ENCODE measurements at regions not wholly inside any gene's neighbourhood (a gene's known extent, or its start where the extent isn't known, plus 50 kb on each side); places are given as distances from the start of the nearest gene placed in this dataset.
"Not testable (repeated sequence)": the region's sequence is repeated elsewhere in the genome, so short reads cannot be mapped to it uniquely, and the experiment has no call there.

- DNase-seq (ENCODE audit: low spot score in 2 of 2) (no peak), ATAC-seq (no peak)
- Mint-ChIP-seq H3K27ac (no peak overlapping the region), H3K36me3 (no peaks in the 10 kb centered on the region), H3K9me3 (peaks cover 10 to 11% of the 10 kb centered on the region in 2 donors)
Observed at GRCh38 chr1:71345491-71345890, 264.7 kb upstream of the ZRANB2 start.

DNA sequence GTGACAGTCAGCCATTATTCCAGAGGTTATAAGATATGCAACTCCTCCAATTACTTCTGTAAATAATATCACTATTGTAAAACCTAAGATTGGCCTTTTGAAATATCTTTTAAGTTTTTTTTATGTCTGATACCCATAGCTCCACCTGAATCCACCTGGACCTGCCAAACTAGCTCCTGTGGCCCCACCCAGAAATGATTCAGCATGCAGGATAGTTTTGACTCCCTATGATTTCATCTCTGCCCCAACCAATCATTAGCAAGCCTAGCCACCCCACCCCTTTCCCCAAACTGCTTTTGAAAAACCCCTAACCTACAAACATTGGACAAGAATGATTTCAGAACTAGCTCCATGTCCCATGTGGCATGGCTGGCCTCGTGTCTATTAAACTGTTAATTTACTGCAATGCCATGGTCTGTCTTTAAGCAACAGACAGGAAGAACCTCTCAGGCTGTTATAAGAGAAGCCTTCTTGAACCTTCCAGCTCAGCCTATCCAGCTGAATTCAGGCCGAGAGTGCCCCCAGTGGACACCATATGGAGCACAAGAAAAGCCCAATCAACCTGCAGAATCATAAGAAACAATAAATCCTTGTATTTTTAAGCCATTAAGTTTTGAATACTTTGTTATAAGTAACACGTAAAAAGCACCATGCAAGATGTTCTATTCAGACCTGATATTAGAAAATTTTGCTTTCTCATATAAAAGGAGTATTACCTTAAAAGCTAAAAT is 263.0 kb upstream of the ZRANB2 start:
- ATAC-seq = no peak
- H3K36me3 Mint-ChIP-seq = no peaks in the 10 kb centered on the region
- DNase-seq (ENCODE audit: low spot score in 2 of 2) = no peak
- peaks cover 15% of the 10 kb centered on the region in 2 donors for H3K9me3 Mint-ChIP-seq
- no peak overlapping the region for H3K27ac Mint-ChIP-seq

- no peak for DNase-seq (ENCODE audit: low spot score in 2 of 2)
Observed at GRCh38 chr1:71339238-71339637, 258.4 kb upstream of the ZRANB2 start.

DNA sequence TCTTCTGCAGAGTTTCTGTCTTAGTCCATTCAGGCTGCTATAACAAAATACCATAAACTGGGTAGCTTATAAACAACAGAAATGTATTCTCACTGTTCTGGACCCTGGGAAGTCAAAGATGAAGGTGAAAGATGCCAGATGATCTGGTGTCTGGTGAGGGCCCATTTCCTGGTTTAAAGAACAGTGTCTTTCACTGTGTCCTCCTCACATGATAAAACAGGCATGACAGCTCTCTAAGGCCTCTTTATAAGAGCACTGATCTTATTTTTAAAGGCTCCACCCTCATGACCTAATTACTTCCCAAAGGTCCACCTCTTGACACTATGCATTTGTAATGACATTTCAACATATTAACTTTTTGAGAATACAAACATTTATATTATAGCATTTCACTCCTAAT is 250.2 kb upstream of the ZRANB2 start:
- peaks cover 0 to 12% of the 10 kb centered on the region in 2 donors for H3K36me3 Mint-ChIP-seq
- DNase-seq (ENCODE audit: low spot score in 2 of 2) = no peak
- no peak for ATAC-seq
- H3K9me3 Mint-ChIP-seq = peaks cover 9 to 13% of the 10 kb centered on the region in 2 donors
- H3K27ac Mint-ChIP-seq = no peak overlapping the region

More at GRCh38 chr1:71339238-71339637, 258.4 kb upstream of the ZRANB2 start:
- peaks cover 15% of the 10 kb centered on the region in 2 donors for H3K9me3 Mint-ChIP-seq
- no peaks in the 10 kb centered on the region for H3K36me3 Mint-ChIP-seq
- no peak overlapping the region for H3K27ac Mint-ChIP-seq
- no peak for ATAC-seq

DNA sequence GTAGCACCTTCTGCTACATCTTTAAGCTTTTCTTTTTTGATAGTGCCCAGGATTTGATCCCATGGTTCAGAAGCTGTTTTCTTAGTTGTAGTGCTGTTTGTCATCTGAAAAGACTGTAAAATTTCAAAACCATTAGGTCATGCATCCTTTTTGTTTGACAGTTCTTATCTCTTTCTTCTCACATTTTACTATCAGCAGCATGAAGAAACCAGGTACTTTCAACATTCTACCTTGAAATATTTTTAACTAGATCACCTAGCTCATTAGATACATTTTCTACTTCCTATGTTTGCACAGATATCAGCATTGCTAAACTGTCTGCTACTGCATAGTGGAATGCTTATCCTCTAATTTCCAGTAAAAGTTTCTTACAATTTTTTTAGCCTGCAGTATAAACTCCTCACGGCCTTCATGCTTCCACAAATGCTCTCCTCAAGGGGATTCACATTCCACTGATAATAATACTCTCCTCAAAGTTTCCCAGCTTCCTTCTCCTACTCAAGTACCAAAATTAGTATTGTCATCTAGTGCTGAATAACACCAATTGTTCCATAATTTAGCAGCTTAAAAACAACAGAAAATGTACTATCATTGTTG is 243.9 kb upstream of the ZRANB2 start:
- DNase-seq (ENCODE audit: low spot score in 2 of 2) = no peak
- Mint-ChIP-seq H3K27ac (no peak overlapping the region), H3K36me3 (peaks cover 0 to 21% of the 10 kb centered on the region in 2 donors), H3K9me3 (peaks cover 23 to 30% of the 10 kb centered on the region in 2 donors)
- ATAC-seq = no peak

DNA sequence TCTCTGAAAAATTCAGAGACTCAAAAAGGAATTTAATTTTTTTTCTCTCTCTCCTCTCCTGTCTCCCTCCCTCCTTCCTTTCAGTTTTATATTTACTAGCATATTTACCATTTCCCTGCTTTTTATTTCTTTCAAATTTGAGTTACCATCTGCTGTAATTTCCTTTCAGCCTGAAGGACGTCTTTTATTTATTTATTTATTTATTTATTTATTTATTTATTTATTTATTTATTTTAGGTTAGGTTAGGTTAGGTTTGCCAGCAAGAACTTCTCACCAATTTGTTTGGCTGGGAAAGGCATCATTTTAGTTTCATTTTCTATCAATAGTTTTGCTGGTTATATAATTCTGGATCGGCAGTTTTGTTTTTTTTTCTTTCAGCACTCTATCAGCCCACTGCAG is 231.7 kb upstream of the ZRANB2 start:
- H3K36me3 Mint-ChIP-seq = peaks cover 0 to 6% of the 10 kb centered on the region in 2 donors
- no peak overlapping the region for H3K27ac Mint-ChIP-seq
- H3K9me3 Mint-ChIP-seq = peaks cover 13 to 17% of the 10 kb centered on the region in 2 donors
- DNase-seq (ENCODE audit: low spot score in 2 of 2) = no peak
- ATAC-seq = no peak

- no peak for DNase-seq (ENCODE audit: low spot score in 2 of 2)
- ATAC-seq = no peak
- peaks cover 12 to 13% of the 10 kb centered on the region in 2 donors for H3K9me3 Mint-ChIP-seq
- H3K36me3 Mint-ChIP-seq = peaks cover 0 to 6% of the 10 kb centered on the region in 2 donors
- no peak overlapping the region for H3K27ac Mint-ChIP-seq
Observed at GRCh38 chr1:71311376-71311775, 230.5 kb upstream of the ZRANB2 start.

GRCh38 chr1:71307451-71307850 is 226.6 kb upstream of the ZRANB2 start:
- Mint-ChIP-seq H3K27ac (no peak overlapping the region), H3K9me3 (peaks cover 0 to 3% of the 10 kb centered on the region in 2 donors), H3K36me3 (no peaks in the 10 kb centered on the region)
- no peak for DNase-seq (ENCODE audit: low spot score in 2 of 2)
- ATAC-seq = no peak

DNA sequence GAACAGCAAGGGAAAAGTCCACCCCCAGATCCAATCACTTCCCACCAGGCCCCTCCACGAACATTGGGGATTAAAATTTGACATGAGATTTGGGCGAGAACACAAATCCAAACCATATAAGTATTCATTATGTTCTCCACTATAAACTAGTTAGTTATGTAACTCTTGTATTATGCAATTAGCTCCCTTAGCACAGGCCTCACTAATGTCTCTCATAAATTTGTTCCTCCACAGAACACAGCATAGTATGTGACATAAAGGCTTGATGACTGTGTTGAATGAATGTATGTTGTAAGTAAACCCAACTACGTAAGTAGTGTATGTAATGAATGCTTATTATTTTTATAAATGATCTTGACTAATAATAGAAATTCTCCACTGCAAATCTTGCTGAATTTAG is 223.3 kb upstream of the ZRANB2 start:
- Mint-ChIP-seq H3K27ac (no peak overlapping the region), H3K9me3 (peaks cover 0 to 3% of the 10 kb centered on the region in 2 donors), H3K36me3 (no peaks in the 10 kb centered on the region)
- ATAC-seq (no peak), DNase-seq (ENCODE audit: low spot score in 2 of 2) (no peak)

DNA sequence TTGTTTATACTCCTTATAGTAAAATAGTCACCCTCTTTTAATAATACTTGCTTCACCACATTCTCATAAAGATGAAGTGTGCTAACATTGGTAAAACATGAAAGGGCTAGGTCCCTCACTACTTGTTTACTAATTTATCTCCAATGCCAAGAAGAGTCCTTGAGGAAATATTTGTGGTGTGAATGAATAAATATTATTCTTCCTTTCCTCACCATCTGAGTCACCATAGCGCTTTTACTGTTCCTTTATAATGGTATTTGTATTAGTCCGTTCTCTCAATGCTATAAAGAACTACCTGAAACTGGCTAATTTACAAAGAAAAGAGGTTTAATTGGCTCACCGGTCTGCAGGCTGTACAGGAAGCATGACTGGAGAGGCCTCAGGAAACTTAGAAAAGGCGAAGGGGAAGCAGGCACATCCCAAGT is 222.8 kb upstream of the ZRANB2 start:
- H3K9me3 Mint-ChIP-seq = no peaks in the 10 kb centered on the region
- no peak for ATAC-seq
- no peak for DNase-seq (ENCODE audit: low spot score in 2 of 2)
- no peaks in the 10 kb centered on the region for H3K36me3 Mint-ChIP-seq
- no peak overlapping the region for H3K27ac Mint-ChIP-seq

DNA sequence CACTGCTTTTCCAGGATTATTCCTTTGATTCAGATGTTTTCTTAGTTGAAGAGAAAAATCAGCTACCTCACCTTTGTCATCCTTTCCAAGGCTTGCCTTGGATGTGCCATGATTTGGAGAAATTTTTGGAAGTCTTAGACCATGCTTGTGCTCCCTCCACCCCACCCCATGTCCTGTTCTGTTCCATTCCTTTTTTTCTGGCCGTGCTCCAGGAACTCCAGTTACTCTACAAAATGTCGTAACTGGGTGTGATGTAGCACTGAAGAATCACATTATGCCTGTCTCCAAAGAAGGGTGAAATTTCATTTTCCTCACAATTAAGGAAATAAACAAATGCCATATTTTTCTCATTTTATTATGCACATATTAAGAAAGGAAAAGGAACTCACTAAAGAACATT is 217.8 kb upstream of the ZRANB2 start:
- ATAC-seq (no peak), DNase-seq (ENCODE audit: low spot score in 2 of 2) (no peak)
- H3K36me3 Mint-ChIP-seq = no peaks in the 10 kb centered on the region
- H3K27ac Mint-ChIP-seq = no peak overlapping the region
- peaks cover 0 to 3% of the 10 kb centered on the region in 2 donors for H3K9me3 Mint-ChIP-seq

GRCh38 chr1:71296551-71297134 is 215.8 kb upstream of the ZRANB2 start:
- Mint-ChIP-seq H3K27ac (no peak overlapping the region), H3K9me3 (peaks cover 7 to 10% of the 10 kb centered on the region in 2 donors), H3K36me3 (peaks cover 0 to 5% of the 10 kb centered on the region in 2 donors)
- ATAC-seq (no peak), DNase-seq (ENCODE audit: low spot score in 2 of 2) (no peak)

GRCh38 chr1:71295350-71295749 is 214.5 kb upstream of the ZRANB2 start:
- no peak for ATAC-seq
- Mint-ChIP-seq H3K36me3 (peaks cover 0 to 6% of the 10 kb centered on the region in 2 donors), H3K27ac (no peak overlapping the region), H3K9me3 (peaks cover 8 to 14% of the 10 kb centered on the region in 2 donors)
- DNase-seq (ENCODE audit: low spot score in 2 of 2) = no peak

DNA sequence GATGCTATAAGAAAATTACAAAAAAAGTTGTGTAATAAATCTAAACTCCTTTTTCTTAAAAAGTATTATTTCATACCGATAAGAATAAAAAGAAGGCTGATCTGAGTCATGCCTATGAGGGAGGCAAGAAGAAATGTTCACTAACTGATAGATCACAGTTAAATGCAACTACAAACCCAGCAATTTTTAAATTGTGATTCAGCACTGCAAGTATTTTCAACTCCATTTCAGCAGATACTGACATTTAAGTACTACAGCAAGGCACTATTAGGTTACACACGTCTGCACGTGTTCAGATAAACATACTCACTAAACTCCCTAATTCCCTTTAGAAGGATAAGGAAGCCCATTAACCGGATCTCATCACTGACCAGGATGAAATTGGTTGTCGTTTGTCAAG is 213.3 kb upstream of the ZRANB2 start:
- Mint-ChIP-seq H3K36me3 (peaks cover 0 to 6% of the 10 kb centered on the region in 2 donors), H3K9me3 (peaks cover 8 to 20% of the 10 kb centered on the region in 2 donors), H3K27ac (no peak overlapping the region)
- ATAC-seq (no peak), DNase-seq (ENCODE audit: low spot score in 2 of 2) (no peak)

- Mint-ChIP-seq H3K27ac (no peak overlapping the region), H3K36me3 (peaks cover 0 to 6% of the 10 kb centered on the region in 2 donors), H3K9me3 (peaks cover 8 to 20% of the 10 kb centered on the region in 2 donors)
- no peak for DNase-seq (ENCODE audit: low spot score in 2 of 2)
- ATAC-seq = no peak
Observed at GRCh38 chr1:71292203-71292602, 211.4 kb upstream of the ZRANB2 start.

GRCh38 chr1:71290506-71291237 is 209.8 kb upstream of the ZRANB2 start:
- not testable (repeated sequence) for DNase-seq (ENCODE audit: low spot score in 2 of 2); H3K36me3 Mint-ChIP-seq; ATAC-seq; H3K27ac Mint-ChIP-seq
- peaks cover 8 to 20% of the 10 kb centered on the region in 2 donors for H3K9me3 Mint-ChIP-seq

DNA sequence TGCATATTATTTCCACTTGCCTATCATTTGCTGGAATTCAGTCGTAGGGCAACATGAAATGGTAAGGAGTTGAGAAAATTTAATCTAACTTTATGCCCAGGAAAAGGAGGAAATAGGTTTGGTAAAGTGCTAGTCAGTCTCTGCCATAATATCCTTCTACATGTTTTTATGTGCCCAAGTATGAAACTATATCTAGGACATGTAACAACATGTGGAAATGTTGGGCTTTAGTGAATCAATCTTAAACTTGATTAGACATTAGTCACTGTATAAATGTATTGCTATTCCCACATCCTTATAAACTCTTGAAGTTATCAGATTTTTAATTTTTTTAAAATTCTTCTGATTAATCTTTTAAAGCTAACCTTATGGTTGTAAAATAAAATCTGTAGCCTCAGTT is 204.7 kb upstream of the ZRANB2 start:
- no peak overlapping the region for H3K27ac Mint-ChIP-seq
- no peak for DNase-seq (ENCODE audit: low spot score in 2 of 2)
- H3K36me3 Mint-ChIP-seq = no peaks in the 10 kb centered on the region
- peaks cover 0 to 13% of the 10 kb centered on the region in 2 donors for H3K9me3 Mint-ChIP-seq
- no peak for ATAC-seq

Measured in activated naive CD4-positive, alpha-beta T cell treated with anti-CD3 and anti-CD28 coated beads, Interleukin-2, amount 50 U/mL, for 72 hours (primary cell).